GM21423 (cell line): ENCODE measurements at regions not wholly inside any gene's neighbourhood (a gene's known extent, or its start where the extent isn't known, plus 50 kb on each side); places are given as distances from the start of the nearest gene placed in this dataset.

Experiments
- ATAC-seq: cut with Tn5 transposase; IDR thresholded peaks from one replicate; pipeline ENCODE4 v1.9.1; 2021; ENCODE audit warnings: mild to moderate bottlenecking, moderate library complexity; ENCODE audit not compliant: unreplicated experiment

- ATAC-seq: no peak
These were observed 58.1 kb upstream of the ERG start for GRCh38 chr21:38556390-38556789.

DNA sequence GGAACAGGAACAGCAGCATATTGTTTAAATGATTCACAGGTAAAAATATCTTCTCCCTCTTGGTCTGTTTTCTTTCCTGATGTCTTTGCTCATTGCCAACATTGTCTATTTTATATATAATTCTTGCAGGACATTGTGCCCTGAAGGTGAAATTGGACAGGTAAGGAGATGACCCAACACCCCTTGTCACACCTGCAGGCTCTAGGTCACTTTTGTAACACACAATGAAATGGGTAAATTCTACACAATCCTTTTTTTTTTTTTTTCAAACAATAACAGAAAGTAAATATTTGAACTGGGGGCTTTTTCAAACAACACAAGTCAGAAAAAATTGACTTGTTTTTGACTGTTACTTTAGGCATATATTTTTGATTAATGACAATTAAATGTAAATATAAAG, 62.9 kb upstream of the ERG start:
- ATAC-seq: no peak

DNA sequence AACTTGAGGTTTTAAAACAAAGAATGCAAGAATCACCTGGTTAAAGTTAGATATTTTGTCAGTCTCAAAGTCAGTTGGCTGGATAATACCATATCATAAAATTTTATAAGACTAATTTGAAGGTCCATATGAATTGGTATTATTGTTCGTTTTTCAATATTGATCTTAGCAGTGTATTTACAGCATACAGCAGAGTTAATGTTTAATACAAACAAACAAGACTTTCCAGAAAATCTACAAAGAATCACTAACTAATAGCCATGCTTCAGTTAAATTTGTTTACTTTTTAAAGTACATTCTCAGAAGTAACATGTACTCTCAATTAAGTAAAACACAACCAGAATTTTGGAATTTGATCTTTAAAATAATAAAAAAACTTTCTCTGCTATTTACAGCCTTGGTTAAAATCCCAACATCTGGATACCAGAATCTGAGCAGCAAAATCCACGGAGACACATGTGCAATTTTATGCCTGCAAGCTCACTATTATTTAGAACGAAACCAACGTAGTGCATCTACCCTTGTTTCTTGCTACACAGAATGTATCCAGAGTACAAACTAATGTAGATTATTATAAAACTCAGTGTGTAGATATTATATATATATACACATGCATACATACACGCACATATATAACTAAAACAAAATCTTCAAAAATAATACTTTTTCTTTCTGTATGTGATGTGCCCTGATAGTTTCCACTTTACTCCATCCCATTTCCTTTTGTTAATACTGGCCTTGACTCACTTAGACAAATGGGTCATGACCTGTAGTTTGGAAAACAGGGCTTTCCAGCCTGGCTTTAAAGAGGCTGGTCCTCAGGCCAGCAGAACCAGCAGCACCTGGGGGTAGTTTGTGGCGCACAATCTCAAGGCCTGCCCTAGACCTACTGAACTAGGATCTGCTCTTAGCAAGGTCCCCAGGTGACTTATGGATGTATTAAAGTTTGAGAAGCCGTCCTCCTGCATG, 63.6 kb upstream of the ERG start:
- ATAC-seq: no peak

DNA sequence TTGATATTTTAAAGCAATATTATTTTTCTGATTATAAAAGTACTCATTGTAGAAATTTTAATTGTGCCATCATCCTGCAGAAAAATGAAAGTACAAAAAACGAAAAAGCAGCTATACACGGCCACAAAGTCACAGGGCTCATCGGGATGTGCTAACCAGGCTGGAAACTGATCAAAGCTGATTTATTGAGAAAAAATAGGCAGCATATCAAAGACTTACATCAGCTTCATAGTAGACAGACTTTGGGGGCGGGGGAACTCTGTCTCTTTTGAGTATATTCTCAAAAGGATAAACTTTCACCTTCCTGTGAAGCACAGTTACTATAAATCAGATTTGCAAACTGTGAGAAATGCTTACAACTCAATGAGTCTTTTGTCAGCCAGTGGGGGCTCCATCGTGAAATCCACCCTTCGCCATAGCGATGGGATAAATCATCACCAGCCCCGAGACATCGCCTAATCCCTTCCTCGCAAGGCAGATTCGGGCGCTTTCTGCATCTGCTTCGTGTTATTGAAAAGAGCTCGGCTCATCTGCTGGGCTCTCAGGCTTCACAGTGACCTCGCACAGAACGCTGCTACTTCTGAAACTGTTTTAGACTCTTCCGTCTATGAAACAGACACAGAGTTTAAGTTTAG, 69.2 kb upstream of the ERG start:
- ATAC-seq: no peak

DNA sequence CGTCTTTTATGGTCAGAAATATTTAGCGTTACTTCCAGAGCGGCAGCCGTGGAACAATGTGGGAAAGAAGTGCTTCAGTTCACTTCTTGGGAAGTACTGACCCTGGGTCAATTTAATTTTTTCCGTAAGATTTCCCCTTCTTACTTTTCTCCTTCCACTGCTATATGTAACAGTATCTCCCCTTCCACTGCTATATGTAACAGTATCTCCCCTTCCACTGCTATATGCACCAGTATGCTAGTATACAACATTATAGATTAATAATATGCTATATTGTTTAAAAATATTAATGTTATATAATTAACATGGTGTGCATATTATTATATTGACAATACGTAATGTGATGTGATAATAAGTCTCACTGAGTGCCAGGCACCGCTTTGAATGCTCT, 69.7 kb upstream of the ERG start:
- ATAC-seq: no peak

- ATAC-seq: no peak
These were observed 71.5 kb upstream of the ERG start for GRCh38 chr21:38569733-38570132.

GRCh38 chr21:38570596-38570995, 72.3 kb upstream of the ERG start:
- ATAC-seq: no peak

DNA sequence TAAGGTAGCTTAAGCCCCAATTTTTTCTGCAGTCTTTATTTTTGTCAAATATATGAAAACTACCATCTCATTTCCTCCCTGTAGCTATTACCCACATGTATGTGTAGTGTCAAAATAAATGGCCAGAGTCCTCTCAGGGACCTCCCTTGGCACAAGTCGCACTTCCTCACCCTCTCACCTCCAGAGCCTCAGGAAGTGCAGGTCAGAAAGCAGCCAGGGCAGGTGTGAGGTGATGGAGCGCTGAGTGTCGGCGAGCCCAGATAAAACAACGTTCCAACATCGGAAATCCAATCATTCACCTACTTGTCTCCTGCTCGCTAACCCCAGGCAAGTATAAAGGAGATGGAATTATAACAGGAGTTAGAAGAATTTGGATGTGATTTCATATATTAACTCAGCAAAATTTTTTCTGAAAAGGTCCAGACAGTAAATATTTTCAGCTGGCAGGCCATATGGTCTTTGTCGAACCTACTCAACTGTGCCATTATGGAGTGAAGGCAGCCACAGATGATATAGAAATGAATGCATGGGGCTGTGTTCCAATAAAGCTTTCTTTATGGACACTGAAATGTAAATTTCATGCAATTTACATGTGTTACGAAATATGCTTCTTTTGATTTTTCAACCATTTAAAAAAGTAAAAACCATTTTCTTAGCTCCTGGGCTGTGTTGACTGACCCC, 76.8 kb upstream of the ERG start:
- ATAC-seq: no peak

GRCh38 chr21:38577887-38578286, 79.6 kb upstream of the ERG start:
- ATAC-seq: no peak

- no peak for ATAC-seq
These were observed 92.4 kb upstream of the ERG start for GRCh38 chr21:38590449-38591217.

- no peak for ATAC-seq
These were observed 92.9 kb upstream of the ERG start for GRCh38 chr21:38591218-38591537.

DNA sequence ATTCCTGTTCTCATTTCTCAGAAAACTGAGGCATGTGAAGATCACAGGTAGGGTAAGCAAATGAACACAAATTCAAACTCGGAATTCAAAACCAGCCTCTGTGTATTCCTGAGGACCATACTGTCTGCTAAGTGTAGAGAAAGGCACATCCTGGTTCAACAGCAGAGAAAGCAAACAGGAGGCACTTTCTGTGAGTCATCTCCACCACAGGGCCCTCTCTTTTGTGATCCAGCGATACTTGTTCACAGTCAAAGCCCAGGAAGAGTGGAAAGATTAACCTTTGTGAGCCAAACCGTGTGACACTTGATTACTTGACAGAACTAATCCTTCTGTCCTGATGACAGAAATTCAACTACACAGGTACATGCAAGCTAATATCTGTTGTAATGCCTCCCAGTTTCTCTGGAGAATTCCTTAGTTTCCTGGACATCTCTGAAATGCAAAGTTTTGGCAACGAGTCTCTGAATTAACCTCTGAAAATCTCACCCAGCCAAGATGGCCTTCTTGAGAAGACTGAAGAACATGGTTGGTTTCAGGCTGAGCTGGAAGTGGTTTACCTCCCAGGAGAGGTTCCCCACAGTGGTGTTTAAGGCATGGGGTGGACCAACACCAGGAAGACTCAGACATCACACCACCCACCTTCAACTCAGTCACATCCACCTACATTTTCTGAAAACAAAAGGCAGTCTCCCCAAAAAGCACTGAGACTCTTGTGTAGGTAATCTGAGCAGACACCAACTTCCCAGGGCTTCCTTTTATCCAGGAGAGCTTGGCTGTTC, 98.2 kb upstream of the ERG start:
- no peak for ATAC-seq

GRCh38 chr21:38597421-38597820, 99.1 kb upstream of the ERG start:
- ATAC-seq: no peak

- ATAC-seq: no peak
These were observed 100.1 kb upstream of the ERG start for GRCh38 chr21:38598413-38598812.

DNA sequence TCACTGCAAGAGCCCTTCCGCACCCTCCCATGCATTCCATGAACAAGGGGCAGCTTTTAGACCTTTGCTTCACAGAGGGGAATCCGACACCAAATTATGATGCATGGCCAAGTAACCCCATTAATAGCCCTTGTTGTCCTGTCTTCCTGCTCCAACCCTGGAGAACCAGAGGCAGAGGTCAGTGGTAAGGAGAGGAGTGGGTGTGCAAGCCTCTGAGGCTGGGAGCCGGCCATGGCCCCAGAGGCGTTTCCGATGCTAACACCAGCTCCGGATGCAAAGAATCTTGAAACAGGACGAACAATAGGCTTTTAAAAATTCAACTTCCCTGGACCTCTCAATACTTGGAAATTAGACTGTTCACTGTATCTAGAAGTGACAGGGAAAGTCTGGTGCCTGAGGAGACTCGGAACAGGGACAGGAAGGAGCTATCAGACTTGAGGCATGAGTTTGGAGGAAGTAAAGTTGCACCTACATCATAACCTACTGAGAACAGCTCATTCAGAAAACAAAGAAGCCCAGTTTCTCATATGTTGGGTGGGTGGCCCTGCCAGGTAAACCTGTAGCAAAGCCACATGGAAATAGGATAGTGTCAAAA, 101.2 kb upstream of the ERG start:
- no peak for ATAC-seq

DNA sequence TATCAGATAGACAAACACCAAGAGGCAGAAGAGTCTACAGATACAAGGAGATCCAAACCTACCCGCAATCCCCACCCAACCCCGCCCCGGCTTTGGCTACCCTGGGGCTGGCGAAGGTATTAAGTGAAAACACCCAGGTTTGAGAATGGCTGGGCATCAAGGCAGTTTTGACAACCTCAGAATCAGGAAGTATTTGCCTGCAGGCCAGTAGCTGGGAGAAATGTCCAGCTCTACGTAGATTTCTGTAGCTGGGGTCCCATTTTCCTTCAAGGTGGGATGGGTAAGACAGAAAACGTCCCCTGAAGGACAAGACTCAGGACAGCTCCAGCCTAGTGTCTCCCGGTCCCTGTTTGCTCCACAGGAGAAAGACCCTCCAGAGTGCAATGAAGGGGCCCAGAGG, 101.8 kb upstream of the ERG start:
- no peak for ATAC-seq

DNA sequence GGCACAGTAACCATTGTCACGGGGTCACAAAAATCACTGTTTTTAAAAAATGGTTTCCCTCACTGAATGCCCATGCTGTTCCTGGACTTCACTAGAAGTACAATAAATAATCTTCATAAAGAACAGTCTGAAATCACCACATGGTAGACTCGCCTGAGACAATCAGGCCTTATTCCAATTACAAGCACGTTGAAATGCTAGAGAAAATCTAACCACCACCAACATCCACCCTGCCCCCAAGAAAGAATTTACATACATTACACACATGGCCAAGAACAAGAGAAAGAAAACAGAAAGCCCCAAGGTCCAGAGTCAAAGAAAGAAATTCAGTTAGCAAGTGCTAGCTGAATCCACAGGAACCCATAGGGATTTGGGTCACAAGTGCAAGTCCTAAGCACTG, 107.0 kb upstream of the ERG start:
- no peak for ATAC-seq

GRCh38 chr21:38609580-38609979, 111.3 kb upstream of the ERG start:
- ATAC-seq: no peak

- no peak for ATAC-seq
These were observed 112.5 kb upstream of the ERG start for GRCh38 chr21:38610623-38611251.

DNA sequence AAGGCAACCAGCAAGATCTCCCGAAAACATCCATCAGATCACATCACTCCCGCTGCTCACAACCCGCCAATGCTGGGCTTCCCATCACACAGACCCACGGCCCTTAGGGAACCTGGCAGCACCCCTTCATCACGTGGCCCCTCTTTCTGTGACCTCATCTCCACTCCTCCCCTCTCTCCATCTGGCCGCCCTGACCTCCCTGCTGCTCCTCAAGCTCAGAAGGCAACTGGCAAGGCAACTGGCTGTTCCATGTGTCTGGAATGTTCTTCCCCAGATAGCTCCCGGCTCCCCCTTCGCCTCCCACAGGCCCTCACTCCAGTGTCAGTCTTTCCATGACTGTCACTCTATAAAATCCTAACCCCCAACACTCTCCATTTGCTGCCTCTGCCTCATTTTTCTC, 113.0 kb upstream of the ERG start:
- no peak for ATAC-seq
